GM18873 (cell line): ENCODE measurements at regions not wholly inside any gene's neighbourhood (a gene's known extent, or its start where the extent isn't known, plus 50 kb on each side); places are given as distances from the start of the nearest gene placed in this dataset.
"Not testable (repeated sequence)": the region's sequence is repeated elsewhere in the genome, so short reads cannot be mapped to it uniquely, and the experiment has no call there.

Source experiments
- ATAC-seq: cut with Tn5 transposase; IDR thresholded peaks from one replicate; pipeline ENCODE4 v1.9.1; 2021; ENCODE audit warnings: mild to moderate bottlenecking, moderate library complexity, moderate number of reproducible peaks; ENCODE audit not compliant: unreplicated experiment, low FRiP score

DNA sequence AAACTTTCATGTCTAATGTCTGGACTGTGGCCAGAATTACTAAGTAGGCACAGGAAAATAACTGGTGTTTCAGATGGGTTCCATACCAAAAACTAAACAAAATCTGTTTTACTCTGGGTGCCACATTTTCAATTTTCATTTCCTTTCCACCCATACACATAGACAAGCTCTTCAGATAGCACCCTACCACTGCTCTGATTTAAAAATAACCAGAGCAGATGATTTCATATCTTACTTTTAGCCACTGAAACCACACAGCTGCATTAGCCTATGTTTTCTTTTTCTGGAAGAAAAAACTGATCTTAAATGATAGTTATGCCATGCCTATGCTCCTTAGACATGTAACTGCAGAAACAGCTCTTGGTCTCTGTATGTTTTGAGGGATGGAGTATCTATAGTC is 647.6 kb downstream of the CPS1 start:
- ATAC-seq: no peak

GRCh38 chr2:211204456-211204855 is 648.1 kb downstream of the CPS1 start:
- no peak for ATAC-seq

GRCh38 chr2:211204902-211205301 is 648.5 kb downstream of the CPS1 start:
- no peak for ATAC-seq

GRCh38 chr2:211205358-211205757 is 649.0 kb downstream of the CPS1 start:
- no peak for ATAC-seq

DNA sequence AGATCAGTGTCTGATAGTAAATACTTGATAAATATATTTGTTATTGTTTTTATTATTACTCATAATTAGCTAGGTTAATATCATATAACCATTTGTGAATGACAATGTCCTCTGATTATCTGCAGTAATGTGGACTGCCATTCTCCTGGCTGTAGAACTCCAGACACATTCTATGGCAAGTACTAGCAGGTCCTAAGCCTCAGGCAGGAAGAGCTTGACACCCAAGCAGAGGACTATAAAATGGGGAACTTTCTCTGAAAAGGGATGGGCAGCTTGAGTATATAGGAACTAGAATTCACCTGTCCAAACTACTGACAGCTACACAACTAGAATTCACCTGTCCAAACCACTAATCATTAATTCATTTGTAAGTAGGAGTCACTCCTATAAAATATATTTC is 649.4 kb downstream of the CPS1 start:
- ATAC-seq: no peak

- no peak for ATAC-seq
Measured at GRCh38 chr2:211216221-211216620, 659.8 kb downstream of the CPS1 start.

GRCh38 chr2:211219548-211219947 is 663.1 kb downstream of the CPS1 start:
- not testable (repeated sequence) for ATAC-seq

GRCh38 chr2:211225784-211226183 is 669.4 kb downstream of the CPS1 start:
- no peak for ATAC-seq

DNA sequence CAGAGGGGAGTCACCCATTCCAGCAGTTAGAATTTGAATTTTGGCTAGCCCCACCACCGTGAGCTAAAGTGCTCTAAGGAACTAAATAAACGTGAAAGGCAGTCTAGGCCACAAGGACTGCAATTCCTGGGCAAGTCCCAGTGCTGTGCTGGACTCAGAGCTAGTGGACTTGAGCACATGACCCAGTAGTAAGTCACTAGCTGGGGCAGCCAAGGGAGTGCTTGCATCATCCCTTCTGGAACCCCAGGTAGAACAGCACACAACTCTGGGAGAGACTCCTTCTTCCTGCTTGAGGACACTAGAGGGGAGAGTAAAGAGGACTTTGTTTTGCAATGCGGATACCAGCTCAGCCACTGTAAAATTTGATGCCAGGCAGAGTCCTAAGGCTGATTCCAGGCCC is 672.2 kb downstream of the CPS1 start:
- ATAC-seq: no peak

GRCh38 chr2:211237586-211238275 is 681.3 kb downstream of the CPS1 start:
- ATAC-seq: no peak

- no peak for ATAC-seq
Measured at GRCh38 chr2:211241891-211242290, 685.5 kb downstream of the CPS1 start.

GRCh38 chr2:211247751-211248150 is 691.4 kb downstream of the CPS1 start:
- ATAC-seq: no peak

DNA sequence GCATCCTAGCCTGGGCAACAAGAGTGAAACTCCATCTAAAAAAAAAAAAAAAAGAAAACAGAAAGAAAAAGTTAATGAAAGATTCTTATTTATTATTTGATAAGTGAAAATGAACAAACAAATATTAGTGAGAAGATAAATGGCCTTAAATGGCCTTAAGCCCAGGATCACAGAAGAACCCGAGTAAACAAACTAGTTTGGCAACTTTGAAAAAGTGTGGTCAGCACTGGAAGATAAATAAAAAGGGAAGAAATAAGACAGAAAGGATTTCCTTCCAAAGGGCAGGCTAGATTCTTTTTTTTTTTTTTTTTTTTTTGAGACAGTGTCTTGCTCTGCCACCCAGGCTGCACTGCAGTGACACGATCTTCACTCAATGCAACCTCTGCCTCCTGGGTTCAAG is 692.4 kb downstream of the CPS1 start:
- ATAC-seq: no peak

GRCh38 chr2:211251016-211251415 is 694.6 kb downstream of the CPS1 start:
- no peak for ATAC-seq

GRCh38 chr2:211258646-211259335 is 702.4 kb downstream of the CPS1 start:
- no peak for ATAC-seq

DNA sequence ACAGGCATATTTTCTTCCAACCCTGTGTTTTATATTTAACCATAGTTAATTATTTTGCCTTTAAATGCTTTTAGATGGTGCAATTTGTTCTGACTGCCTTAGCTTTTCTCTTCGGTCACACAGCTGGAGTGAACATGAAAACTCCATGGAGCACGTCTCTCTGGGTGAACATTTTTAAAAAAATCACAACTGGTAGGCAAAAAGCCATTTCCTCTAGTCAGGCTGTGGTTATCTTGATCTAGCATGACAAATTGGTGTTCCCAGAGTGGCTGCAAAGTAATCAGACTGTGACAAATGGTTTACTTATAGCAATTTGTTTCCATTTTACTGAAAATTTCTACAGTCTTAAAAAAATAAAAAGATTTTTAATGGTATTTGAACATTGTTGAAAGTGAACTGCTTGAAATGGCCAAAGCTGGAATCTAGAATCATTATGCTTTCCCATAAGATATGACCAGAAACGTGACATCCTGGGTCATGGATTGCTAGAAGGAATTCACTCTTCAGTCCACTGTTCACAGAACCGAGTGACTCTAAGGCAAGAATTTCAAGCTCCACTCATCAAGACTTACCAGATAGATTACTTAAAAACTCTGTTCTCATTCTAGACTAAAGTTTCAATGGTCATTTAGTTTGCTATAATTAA is 703.6 kb downstream of the CPS1 start:
- ATAC-seq: no peak

DNA sequence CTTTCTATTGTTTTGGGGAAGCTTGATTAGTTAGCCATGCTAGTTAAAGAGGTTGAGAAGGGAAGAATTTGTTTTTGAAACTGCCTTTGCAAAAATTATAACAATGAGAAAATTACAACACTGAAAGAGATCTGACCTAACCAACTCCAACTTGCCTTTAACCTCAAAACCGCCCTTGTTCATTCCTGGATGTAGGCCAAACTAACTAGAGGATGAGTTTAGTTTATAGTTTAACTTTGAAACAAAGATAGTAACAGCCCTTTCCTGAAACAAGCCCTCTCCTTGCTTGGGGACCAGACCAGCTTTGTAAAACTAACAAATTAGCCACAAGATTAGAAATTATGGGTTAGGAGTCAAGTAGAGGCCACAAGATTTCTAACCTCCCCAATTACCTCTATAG is 713.9 kb downstream of the CPS1 start:
- no peak for ATAC-seq

GRCh38 chr2:211281430-211282073 is 725.2 kb downstream of the CPS1 start:
- no peak for ATAC-seq

DNA sequence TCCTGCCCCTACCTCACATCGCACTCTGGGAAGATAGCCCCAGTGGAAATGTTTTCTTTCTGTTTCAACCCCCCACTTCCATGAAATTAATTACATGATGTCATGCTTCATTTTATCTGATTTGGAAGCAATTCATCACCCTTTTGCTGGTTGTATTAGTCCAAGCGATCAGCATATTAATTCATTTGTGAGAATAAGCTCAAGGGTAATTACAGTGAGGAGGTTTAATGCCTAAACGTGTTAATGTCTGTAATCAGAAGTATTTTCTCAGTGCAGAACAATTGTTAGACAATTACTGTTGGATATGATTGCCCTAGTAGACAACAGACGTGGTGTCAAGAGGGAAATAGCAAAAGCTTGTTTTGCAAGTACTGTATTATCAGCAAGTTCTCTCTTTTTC is 746.3 kb downstream of the CPS1 start:
- ATAC-seq: no peak

DNA sequence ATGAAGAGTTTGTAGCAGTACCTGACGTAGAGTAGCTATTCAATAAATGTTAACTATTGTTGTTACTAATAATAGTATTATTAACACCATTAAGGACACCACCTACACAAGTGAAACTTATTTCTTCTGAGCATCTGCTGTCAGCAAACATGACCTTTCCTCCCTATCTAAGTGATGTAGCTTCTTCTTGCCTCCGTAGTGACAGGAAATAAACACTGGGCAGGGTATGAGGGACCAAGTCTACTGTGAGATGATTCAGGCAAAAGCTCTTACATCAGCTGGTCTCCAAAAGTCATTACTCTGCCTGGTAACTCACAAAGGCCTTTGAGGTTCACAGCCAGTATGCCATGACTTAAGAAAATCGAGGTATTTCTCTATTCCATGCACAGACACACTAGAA is 750.5 kb downstream of the CPS1 start:
- no peak for ATAC-seq
